Esophagus squamous epithelium (tissue), 4 donors: ENCODE measurements at regions not wholly inside any gene's neighbourhood (a gene's known extent, or its start where the extent isn't known, plus 50 kb on each side); places are given as distances from the start of the nearest gene placed in this dataset.

Experiments
- CTCF ChIP-seq, 6 experiments: fragments of 450-650 bp in 4 of 6; fragments of 200-600 bp in 2 of 6; sonication (generic) in 2 of 6; IDR thresholded peaks; one replicate each; pipeline ENCODE4 v1.5.1; 2016 to 2019; ENCODE audit warnings: antibody characterized with exemption in 6 of 6, mild to moderate bottlenecking in 4 of 6, moderate library complexity in 4 of 6
- POLR2A ChIP-seq, 4 donors: fragments of 450-650 bp; IDR thresholded peaks; one replicate each; pipeline ENCODE4 v1.6.1; 2017; ENCODE audit warnings: antibody characterized with exemption in 4 of 4, mild to moderate bottlenecking in 4 of 4, moderate library complexity in 3 of 4

- TF ChIP-seq CTCF (IDR thresholded peaks at IDR 0.05): no peak
- no peak for TF ChIP-seq POLR2A (IDR thresholded peaks at IDR 0.05)
These were observed 238.0 kb upstream of the DDI1 start for GRCh38 chr11:103798446-103798845.
